Psoas muscle (tissue), 7 donors: ENCODE measurements at regions not wholly inside any gene's neighbourhood (a gene's known extent, or its start where the extent isn't known, plus 50 kb on each side); places are given as distances from the start of the nearest gene placed in this dataset.

ENCODE experiments used
- ATAC-seq, 4 donors: fragments of 200-7000 bp; cut with Tn5 transposase; one replicate each; pipeline ENCODE4 v1.9.1; 2020; ENCODE audit warnings: moderate library complexity in 3 of 4, mild to moderate bottlenecking in 2 of 4
- DNase-seq, 2 donors: peaks; one replicate each; pipeline ENCODE4 v3.0.0-alpha.2; 2020
- H3K27ac ChIP-seq: fragments of 200-600 bp; one replicate; pipeline ENCODE4 v1.8.0; 2022
- H3K27me3 ChIP-seq, 3 donors: fragments of 200-600 bp in 1 of 3; one replicate each; pipeline versions ENCODE4 v1.6.1 to v1.8.0; 2013 to 2022; ENCODE audit warnings: low read length in 2 of 3, mild to moderate bottlenecking in 2 of 3, moderate library complexity in 1 of 3; ENCODE audit not compliant: insufficient read depth in 3 of 3
- H3K36me3 ChIP-seq, 2 donors: fragments of 200-600 bp in 1 of 2; one replicate each; pipeline versions ENCODE4 v1.6.1 to v1.8.0; 2013 to 2022; ENCODE audit warnings: low read depth in 1 of 2, mild to moderate bottlenecking in 1 of 2, moderate library complexity in 1 of 2; ENCODE audit not compliant: insufficient read depth in 1 of 2
- H3K4me1 ChIP-seq: fragments of 200-600 bp; one replicate; pipeline ENCODE4 v1.8.0; 2022
- H3K4me3 ChIP-seq: fragments of 200-600 bp; one replicate; pipeline ENCODE4 v1.8.0; 2022; ENCODE audit warnings: mild to moderate bottlenecking
- H3K9me3 ChIP-seq: fragments of 200-600 bp; one replicate; pipeline ENCODE4 v1.8.0; 2022
- CTCF ChIP-seq: fragments of 200-600 bp; IDR thresholded peaks from one replicate; pipeline ENCODE4 v1.8.0; 2022; ENCODE audit warnings: antibody characterized with exemption
- WGBS, 3 donors: extraction: QIAGEN DNeasy Blood & Tissue Kit; methylation state at CpG; one replicate each; pipeline versions ENCODE4 v1.1.6 to v1.1.7; 2013; 5-methylcytosine and 5-hydroxymethylcytosine counted together
- intact Hi-C, 2 donors: fragments of 100-400 bp; cut with DNase I; formaldehyde crosslinking; loops; one replicate each; pipeline versions ENCODE4 v1.11.0 to v1.14.2; 2022
- donor health status: healthy with polysubstance abuse.
- donor health status: DM: no; HTN: no; CAD: no; lungs with moderate emphysema.
- donor health status: Bipolar disorder and iron deficiency.
- donor health status: healthy.
- donor health status: DM: yes; HTN: yes; CAD: no.
- donor health status: DM: no; HTN: no; CAD: no.
- donor health status: DM: yes; HTN: yes; CAD: no.

- Histone ChIP-seq H3K4me3 (no peak overlapping the region), H3K27me3 (no peaks in the 10 kb centered on the region), H3K36me3 (no peaks in the 10 kb centered on the region), H3K27ac (no peak overlapping the region), H3K4me1 (no peaks in the 10 kb centered on the region), H3K9me3 (no peaks in the 10 kb centered on the region)
- no peak for ATAC-seq
- no peak for TF ChIP-seq CTCF
- intact Hi-C loops = no loop called here
- no peak for DNase-seq
- 61 to 71% (median 68%) methylated on average over 1 of the region's 1 CpG for WGBS, 3 donors
Observed at GRCh38 chr21:22650226-22650625, 1652.0 kb downstream of the NCAM2 start.

GRCh38 chr21:22657781-22658180 is 1659.6 kb downstream of the NCAM2 start:
- H3K27ac ChIP-seq = no peak overlapping the region
- H3K27me3 ChIP-seq = no peaks in the 10 kb centered on the region
- ATAC-seq (no peak), DNase-seq (no peak)
- no peaks in the 10 kb centered on the region for H3K9me3 ChIP-seq
- no peaks in the 10 kb centered on the region for H3K36me3 ChIP-seq
- intact Hi-C loops = no loop called here
- no peaks in the 10 kb centered on the region for H3K4me1 ChIP-seq
- TF ChIP-seq CTCF = no peak
- no peak overlapping the region for H3K4me3 ChIP-seq

- Histone ChIP-seq H3K4me1 (no peaks in the 10 kb centered on the region), H3K9me3 (no peaks in the 10 kb centered on the region), H3K36me3 (no peaks in the 10 kb centered on the region), H3K27ac (no peak overlapping the region), H3K27me3 (no peaks in the 10 kb centered on the region), H3K4me3 (no peak overlapping the region)
- intact Hi-C loops = no loop called here
- DNase-seq (no peak), ATAC-seq (no peak)
- no peak for TF ChIP-seq CTCF
- 82 to 93% (median 84%) methylated on average over 1 of the region's 1 CpG for WGBS, 3 donors
Observed at GRCh38 chr21:22670148-22670547, 1671.9 kb downstream of the NCAM2 start.

GRCh38 chr21:22679207-22679606 is 1681.0 kb downstream of the NCAM2 start:
- WGBS, 3 donors = 75 to 77% (median 76%) methylated on average over 10 of the region's 10 CpGs
- no peak for ATAC-seq
- no peak for TF ChIP-seq CTCF
- H3K4me3 ChIP-seq = no peak overlapping the region
- no peaks in the 10 kb centered on the region for H3K27me3 ChIP-seq
- no peaks in the 10 kb centered on the region for H3K4me1 ChIP-seq
- no peaks in the 10 kb centered on the region for H3K9me3 ChIP-seq
- intact Hi-C loops = no loop called here
- no peak overlapping the region for H3K27ac ChIP-seq
- no peaks in the 10 kb centered on the region for H3K36me3 ChIP-seq
- DNase-seq = no peak

GRCh38 chr21:22691658-22692057 is 1693.4 kb downstream of the NCAM2 start:
- Histone ChIP-seq H3K27me3 (no peaks in the 10 kb centered on the region), H3K4me3 (no peak overlapping the region), H3K9me3 (peaks cover 17% of the 10 kb centered on the region), H3K27ac (no peak overlapping the region), H3K4me1 (no peaks in the 10 kb centered on the region), H3K36me3 (no peaks in the 10 kb centered on the region)
- no peak for ATAC-seq
- no peak for DNase-seq
- intact Hi-C loops = no loop called here
- TF ChIP-seq CTCF = no peak
